IMR-90 (cell line): ENCODE measurements at regions not wholly inside any gene's neighbourhood (a gene's known extent, or its start where the extent isn't known, plus 50 kb on each side); places are given as distances from the start of the nearest gene placed in this dataset.

Experiments
- ATAC-seq: fragments of 200-7000 bp; cut with Tn5 transposase; 2 replicates; pipeline ENCODE4 v1.9.1; 2020; ENCODE audit warnings: low read depth, mild to moderate bottlenecking, moderate library complexity
- BruUV-seq: library from RNA; stranded (reverse); fragments of 400-500 nt; replicated peaks from 2 replicates; lab custom pipeline; 2021; lab: Mats Ljungman, UMichigan
- CTCF ChIA-PET: fragments of 300-600 bp; formaldehyde crosslinking; extraction: SDS; loops from one replicate; lab custom pipeline; 2021; ENCODE audit warnings: antibody characterized with exemption; lab: Yijun Ruan, JAX
- POLR2A ChIA-PET: fragments of 300-600 bp; sonication (Branson Sonifier 250); formaldehyde crosslinking; loops from one replicate; lab custom pipeline; 2022; ENCODE audit warnings: antibody characterized with exemption; ENCODE audit not compliant: unreplicated experiment; lab: Charles Lee
- DNase-seq: peaks from one replicate; pipeline ENCODE4 v3.0.0; 2013
- H2AFZ ChIP-seq: replicated peaks from 2 replicates; pipeline ENCODE3; 2013; ENCODE audit warnings: low read length, mild to moderate bottlenecking; ENCODE audit not compliant: poor library complexity
- H2AK5ac ChIP-seq: 2 replicates; pipeline ENCODE4 v1.6.1; 2013; ENCODE audit warnings: low read depth, low read length, inconsistent platforms
- H2AK9ac ChIP-seq: replicated peaks from 2 replicates; pipeline ENCODE3; 2013; ENCODE audit warnings: mild to moderate bottlenecking, low read depth, low read length, moderate library complexity; ENCODE audit not compliant: poor library complexity
- H2BK120ac ChIP-seq: 2 replicates; pipeline ENCODE4 v1.6.1; 2013; ENCODE audit warnings: low read depth, low read length, inconsistent platforms
- H2BK15ac ChIP-seq: 3 replicates; pipeline ENCODE4 v1.6.1; 2013; ENCODE audit warnings: low read depth, low read length, inconsistent platforms
- H2BK20ac ChIP-seq: 2 replicates; pipeline ENCODE4 v1.6.1; 2013; ENCODE audit warnings: low read depth, mild to moderate bottlenecking, inconsistent platforms, low read length, moderate library complexity
- H2BK5ac ChIP-seq: 2 replicates; pipeline ENCODE4 v1.6.1; 2013; ENCODE audit warnings: mild to moderate bottlenecking, low read depth, low read length, inconsistent platforms; ENCODE audit not compliant: poor library complexity, severe bottlenecking
- H3K14ac ChIP-seq: replicated peaks from 2 replicates; pipeline ENCODE4 v1.6.1; 2013; ENCODE audit warnings: low read depth, low read length, inconsistent platforms
- H3K18ac ChIP-seq: 2 replicates; pipeline ENCODE4 v1.6.1; 2013; ENCODE audit warnings: low read depth, low read length, control low read depth
- H3K23ac ChIP-seq: 2 replicates; pipeline ENCODE4 v1.6.1; 2013; ENCODE audit warnings: low read depth, low read length, inconsistent platforms
- H3K27ac ChIP-seq: 2 replicates; pipeline ENCODE4 v1.5.1; 2013; ENCODE audit warnings: mild to moderate bottlenecking, control low read depth, low read length; ENCODE audit not compliant: insufficient read depth
- H3K27me3 ChIP-seq: 2 replicates; pipeline ENCODE4 v1.6.1; 2013; ENCODE audit warnings: low read length; ENCODE audit not compliant: control insufficient read depth, insufficient read depth
- H3K36me3 ChIP-seq: 2 replicates; pipeline ENCODE4 v1.6.1; 2013; ENCODE audit warnings: low read length, mixed read lengths; ENCODE audit not compliant: control insufficient read depth, insufficient read depth
- H3K4ac ChIP-seq: 2 replicates; pipeline ENCODE4 v1.6.1; 2013; ENCODE audit warnings: low read depth, low read length, inconsistent platforms
- H3K4me1 ChIP-seq: 2 replicates; pipeline ENCODE4 v1.6.1; 2013; ENCODE audit warnings: low read length, mixed read lengths; ENCODE audit not compliant: control insufficient read depth, insufficient read depth
- H3K4me2 ChIP-seq: 2 replicates; pipeline ENCODE4 v1.6.1; 2013; ENCODE audit warnings: low read depth, mild to moderate bottlenecking, control low read depth, low read length, moderate library complexity
- H3K4me3 ChIP-seq: 2 replicates; pipeline ENCODE4 v1.5.1; 2013; ENCODE audit warnings: low read depth, mild to moderate bottlenecking, control low read depth, low read length, moderate library complexity; ENCODE audit not compliant: insufficient read depth
- H3K56ac ChIP-seq: 2 replicates; pipeline ENCODE4 v1.6.1; 2013; ENCODE audit warnings: low read length, inconsistent platforms; ENCODE audit not compliant: insufficient read depth; ENCODE audit errors: extremely low read depth
- H3K79me1 ChIP-seq, 2 experiments: 2 replicates each; pipeline ENCODE4 v1.6.1; 2013; ENCODE audit warnings: low read length in 2 of 2, inconsistent platforms in 1 of 2, low read depth in 1 of 2
- H3K9ac ChIP-seq: 2 replicates; pipeline ENCODE4 v1.6.1; 2013; ENCODE audit warnings: low read depth, low read length, control low read depth
- H3K9me1 ChIP-seq: 2 replicates; pipeline ENCODE4 v1.6.1; 2013; ENCODE audit warnings: low read length, inconsistent platforms; ENCODE audit not compliant: insufficient read depth
- H3K9me3 ChIP-seq: 2 replicates; pipeline ENCODE4 v1.6.1; 2013; ENCODE audit warnings: low read length; ENCODE audit not compliant: control insufficient read depth, insufficient read depth
- H4K20me1 ChIP-seq: 2 replicates; pipeline ENCODE4 v1.6.1; 2013; ENCODE audit warnings: low read length, inconsistent platforms; ENCODE audit not compliant: insufficient read depth
- H4K5ac ChIP-seq: 2 replicates; pipeline ENCODE4 v1.6.1; 2013; ENCODE audit warnings: mild to moderate bottlenecking, low read depth, low read length, control low read depth
- H4K8ac ChIP-seq, 2 experiments: 2 replicates each; pipeline ENCODE4 v1.6.1; 2013; ENCODE audit warnings: low read depth in 2 of 2, low read length in 2 of 2, control low read depth in 1 of 2, inconsistent platforms in 1 of 2
- H4K91ac ChIP-seq: 2 replicates; pipeline ENCODE4 v1.6.1; 2013; ENCODE audit warnings: low read depth, low read length, inconsistent platforms; ENCODE audit not compliant: insufficient read depth
- BHLHE40 ChIP-seq: fragments of 150-350 bp; IDR thresholded peaks from 2 replicates; pipeline ENCODE4 v1.6.1; 2016; ENCODE audit warnings: mild to moderate bottlenecking, low read depth, low read length
- CEBPB ChIP-seq: IDR thresholded peaks from 2 replicates; pipeline ENCODE4 v1.6.1; 2012; ENCODE audit warnings: low read depth, low read length, improper control_type of control experiment
- CHD1 ChIP-seq: IDR thresholded peaks from 2 replicates; pipeline ENCODE4 v1.6.1; 2012; ENCODE audit warnings: low read depth, low read length, improper control_type of control experiment
- FOS ChIP-seq: fragments of 150-350 bp; IDR thresholded peaks from 2 replicates; pipeline ENCODE4 v1.6.1; 2016; ENCODE audit warnings: low read depth, low read length
- MAFK ChIP-seq: IDR thresholded peaks from 2 replicates; pipeline ENCODE4 v1.6.1; 2012; ENCODE audit warnings: low read depth, low read length, improper control_type of control experiment
- MAZ ChIP-seq: IDR thresholded peaks from 2 replicates; pipeline ENCODE4 v1.6.1; 2012; ENCODE audit warnings: low read depth, mild to moderate bottlenecking, low read length, improper control_type of control experiment, moderate library complexity, borderline replicate concordance
- MXI1 ChIP-seq: IDR thresholded peaks from 2 replicates; pipeline ENCODE4 v1.6.1; 2012; ENCODE audit warnings: low read depth, mild to moderate bottlenecking, low read length, moderate library complexity, borderline replicate concordance
- NFE2L2 ChIP-seq: fragments of 150-350 bp; IDR thresholded peaks from 2 replicates; pipeline ENCODE4 v1.6.1; 2016; ENCODE audit warnings: low read depth, mild to moderate bottlenecking, low read length
- POLR2A ChIP-seq: IDR thresholded peaks from 2 replicates; pipeline ENCODE4 v1.6.1; 2012; ENCODE audit warnings: mild to moderate bottlenecking, low read depth, low read length
- RAD21 ChIP-seq: IDR thresholded peaks from 2 replicates; pipeline ENCODE4 v1.6.1; 2012; ENCODE audit warnings: low read length, improper control_type of control experiment
- RCOR1 ChIP-seq: IDR thresholded peaks from 2 replicates; pipeline ENCODE4 v1.6.1; 2012; ENCODE audit warnings: mild to moderate bottlenecking, low read length, improper control_type of control experiment; ENCODE audit not compliant: insufficient replicate concordance
- RFX5 ChIP-seq: IDR thresholded peaks from 2 replicates; pipeline ENCODE4 v1.8.0; 2012; ENCODE audit warnings: low read depth, mild to moderate bottlenecking, low read length, moderate library complexity
- SMC3 ChIP-seq: fragments of 150-350 bp; IDR thresholded peaks from 2 replicates; pipeline ENCODE4 v1.6.1; 2016; ENCODE audit warnings: low read depth, mild to moderate bottlenecking, antibody characterized with exemption, low read length, moderate library complexity
- WGBS, 2 experiments: methylation state at CpG; one replicate each; pipeline versions ENCODE4 v1.1.5 to v1.1.7; 2013; ENCODE audit warnings: missing lambda C conversion rate in 2 of 2; ENCODE audit not compliant: insufficient read length in 1 of 2; ENCODE audit errors: extremely low coverage in 2 of 2; 5-methylcytosine and 5-hydroxymethylcytosine counted together
- dilution Hi-C: fragments of 300-500 bp; cut with HindIII; formaldehyde crosslinking; loops from one replicate; pipeline ENCODE4 v1.14.3; 2018; ENCODE audit warnings: low sequenced_read_pairs; ENCODE audit not compliant: unreplicated experiment
- in situ Hi-C: fragments of 300-500 bp; cut with MboI; formaldehyde crosslinking; loops from 3 replicates; pipeline ENCODE4 v1.14.3; 2019; ENCODE audit warnings: low sequenced_read_pairs, inconsistent platforms, mixed read lengths
- intact Hi-C: fragments of 100-400 bp; cut with micrococcal nuclease; formaldehyde crosslinking; loops from 2 replicates; pipeline ENCODE4 v1.10.0; 2022
- TF ChIP-seq, protein P1 (sequence below): fragments of 150-350 bp; IDR thresholded peaks from 2 replicates; pipeline ENCODE4 v1.6.1; 2017; ENCODE audit warnings: mild to moderate bottlenecking, antibody characterized with exemption, low read length, low read depth
- TF ChIP-seq, protein P2 (sequence below): conservative IDR thresholded peaks from 2 replicates; pipeline ENCODE4 v1.5.1; 2012; ENCODE audit warnings: mild to moderate bottlenecking, low read depth, low read length, improper control_type of control experiment
- TF ChIP-seq, protein P3 (sequence below): fragments of 150-350 bp; IDR thresholded peaks from 2 replicates; pipeline ENCODE4 v1.6.1; 2016; ENCODE audit warnings: low read depth, mild to moderate bottlenecking, low read length, moderate library complexity, borderline replicate concordance

DNA sequence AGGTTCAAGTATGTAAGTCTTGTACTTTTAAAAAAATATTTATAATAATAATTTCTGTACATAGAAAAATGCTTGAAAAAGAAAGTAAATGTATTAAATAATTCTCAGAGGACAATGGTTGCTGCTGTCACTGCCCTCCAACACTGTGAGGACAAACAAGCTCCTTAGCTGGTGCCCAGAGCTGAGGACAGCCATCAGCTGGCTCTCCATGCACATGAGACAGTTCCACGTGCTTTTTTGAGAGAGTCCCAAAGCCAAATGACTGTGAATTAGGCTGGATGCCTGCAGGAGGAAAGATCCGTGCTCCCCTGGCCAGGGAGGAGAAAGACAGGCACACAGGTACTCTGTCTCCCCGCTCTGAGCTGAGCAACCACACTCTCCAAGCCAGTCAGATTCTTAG lies 115.5 kb upstream of the IRX5 start:
- Histone ChIP-seq H2BK20ac (no peak overlapping the region), H3K23ac (no peak overlapping the region), H2AFZ (no peak overlapping the region), H2BK15ac (no peak overlapping the region), H2AK5ac (no peak overlapping the region), H2AK9ac (no peak overlapping the region), H3K4me1 (no peaks in the 10 kb centered on the region), H3K9me3 (no peaks in the 10 kb centered on the region), H3K4me3 (no peak overlapping the region), H3K4ac (no peak overlapping the region), H3K14ac (no peak overlapping the region), H2BK120ac (no peak overlapping the region), H3K9me1 (no peaks in the 10 kb centered on the region), H4K20me1 (no peaks in the 10 kb centered on the region), H4K5ac (no peak overlapping the region), H3K56ac (no peak overlapping the region), H3K4me2 (no peak overlapping the region), H4K8ac (no peak overlapping the region), H3K27me3 (no peaks in the 10 kb centered on the region), H3K36me3 (no peaks in the 10 kb centered on the region), H3K79me1 (no peaks in the 10 kb centered on the region), H3K18ac (no peak overlapping the region), H2BK5ac (no peak overlapping the region), H3K9ac (no peak overlapping the region), H3K27ac (no peak overlapping the region), H4K91ac (no peak overlapping the region)
- dilution Hi-C loops = no loop called here
- DNase-seq (no peak), ATAC-seq (no peak)
- TF ChIP-seq RFX5 = no peak
- TF ChIP-seq MXI1 = no peak
- no peak for TF ChIP-seq SMC3
- TF ChIP-seq, protein P1, sequence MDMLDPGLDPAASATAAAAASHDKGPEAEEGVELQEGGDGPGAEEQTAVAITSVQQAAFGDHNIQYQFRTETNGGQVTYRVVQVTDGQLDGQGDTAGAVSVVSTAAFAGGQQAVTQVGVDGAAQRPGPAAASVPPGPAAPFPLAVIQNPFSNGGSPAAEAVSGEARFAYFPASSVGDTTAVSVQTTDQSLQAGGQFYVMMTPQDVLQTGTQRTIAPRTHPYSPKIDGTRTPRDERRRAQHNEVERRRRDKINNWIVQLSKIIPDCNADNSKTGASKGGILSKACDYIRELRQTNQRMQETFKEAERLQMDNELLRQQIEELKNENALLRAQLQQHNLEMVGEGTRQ = no peak
- no peak for TF ChIP-seq BHLHE40
- TF ChIP-seq NFE2L2 = no peak
- no peak for TF ChIP-seq RAD21
- TF ChIP-seq CHD1 = no peak
- TF ChIP-seq CEBPB = no peak
- no peak for TF ChIP-seq MAFK
- no peak for TF ChIP-seq RCOR1
- no peak for TF ChIP-seq MAZ
- TF ChIP-seq POLR2A = no peak
- TF ChIP-seq, protein P2, sequence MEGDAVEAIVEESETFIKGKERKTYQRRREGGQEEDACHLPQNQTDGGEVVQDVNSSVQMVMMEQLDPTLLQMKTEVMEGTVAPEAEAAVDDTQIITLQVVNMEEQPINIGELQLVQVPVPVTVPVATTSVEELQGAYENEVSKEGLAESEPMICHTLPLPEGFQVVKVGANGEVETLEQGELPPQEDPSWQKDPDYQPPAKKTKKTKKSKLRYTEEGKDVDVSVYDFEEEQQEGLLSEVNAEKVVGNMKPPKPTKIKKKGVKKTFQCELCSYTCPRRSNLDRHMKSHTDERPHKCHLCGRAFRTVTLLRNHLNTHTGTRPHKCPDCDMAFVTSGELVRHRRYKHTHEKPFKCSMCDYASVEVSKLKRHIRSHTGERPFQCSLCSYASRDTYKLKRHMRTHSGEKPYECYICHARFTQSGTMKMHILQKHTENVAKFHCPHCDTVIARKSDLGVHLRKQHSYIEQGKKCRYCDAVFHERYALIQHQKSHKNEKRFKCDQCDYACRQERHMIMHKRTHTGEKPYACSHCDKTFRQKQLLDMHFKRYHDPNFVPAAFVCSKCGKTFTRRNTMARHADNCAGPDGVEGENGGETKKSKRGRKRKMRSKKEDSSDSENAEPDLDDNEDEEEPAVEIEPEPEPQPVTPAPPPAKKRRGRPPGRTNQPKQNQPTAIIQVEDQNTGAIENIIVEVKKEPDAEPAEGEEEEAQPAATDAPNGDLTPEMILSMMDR = no peak
- no peak for TF ChIP-seq FOS
- TF ChIP-seq, protein P3, sequence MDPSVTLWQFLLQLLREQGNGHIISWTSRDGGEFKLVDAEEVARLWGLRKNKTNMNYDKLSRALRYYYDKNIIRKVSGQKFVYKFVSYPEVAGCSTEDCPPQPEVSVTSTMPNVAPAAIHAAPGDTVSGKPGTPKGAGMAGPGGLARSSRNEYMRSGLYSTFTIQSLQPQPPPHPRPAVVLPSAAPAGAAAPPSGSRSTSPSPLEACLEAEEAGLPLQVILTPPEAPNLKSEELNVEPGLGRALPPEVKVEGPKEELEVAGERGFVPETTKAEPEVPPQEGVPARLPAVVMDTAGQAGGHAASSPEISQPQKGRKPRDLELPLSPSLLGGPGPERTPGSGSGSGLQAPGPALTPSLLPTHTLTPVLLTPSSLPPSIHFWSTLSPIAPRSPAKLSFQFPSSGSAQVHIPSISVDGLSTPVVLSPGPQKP = no peak
- in situ Hi-C loops = no loop called here
- CTCF ChIA-PET = no interaction called here
- intact Hi-C loops = no loop called here
- WGBS, 2 experiments = no CpG with 5 or more reads among the region's 3 CpGs
- POLR2A ChIA-PET = no interaction called here
- BruUV-seq = no TSS peak
